ENCODE measurements at regions not wholly inside any gene's neighbourhood (a gene's known extent, or its start where the extent isn't known, plus 50 kb on each side); places are given as distances from the start of the nearest gene placed in this dataset.
"Not testable (repeated sequence)": the region's sequence is repeated elsewhere in the genome, so short reads cannot be mapped to it uniquely, and the experiment has no call there.

DNA sequence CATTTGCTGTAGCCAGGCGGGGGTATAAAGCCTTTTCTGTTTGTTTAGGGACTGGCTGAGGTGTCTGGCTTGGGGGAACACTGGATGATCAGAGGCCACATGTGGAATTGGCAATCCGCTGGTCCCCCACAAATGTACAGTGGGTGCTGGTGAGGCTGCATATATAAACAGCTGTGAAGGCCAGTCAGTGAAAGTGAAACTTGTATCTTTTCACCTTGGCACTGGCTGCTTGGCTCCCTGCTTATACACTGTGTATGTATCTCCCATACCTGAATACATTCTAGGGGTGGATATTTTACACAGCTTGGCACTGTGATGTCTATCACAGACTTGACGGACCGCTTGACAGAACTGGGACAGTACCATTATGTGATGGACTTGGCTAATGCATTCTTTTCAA, 246.8 kb upstream of the AVPR1A start:
- H3K27ac Mint-ChIP-seq = no peak overlapping the region
- ATAC-seq = peak; percentile 11 to 13
- DNase-seq (ENCODE audit: low spot score) = no peak
- peaks cover 7% of the 10 kb centered on the region for H3K9me3 Mint-ChIP-seq
- H3K27me3 Mint-ChIP-seq = no peaks in the 10 kb centered on the region
- no peaks in the 10 kb centered on the region for H3K4me1 Mint-ChIP-seq (ENCODE audit: low read depth in 2 of 2)
- no peaks in the 10 kb centered on the region for H3K36me3 Mint-ChIP-seq
- no peak overlapping the region for H3K4me3 Mint-ChIP-seq

DNA sequence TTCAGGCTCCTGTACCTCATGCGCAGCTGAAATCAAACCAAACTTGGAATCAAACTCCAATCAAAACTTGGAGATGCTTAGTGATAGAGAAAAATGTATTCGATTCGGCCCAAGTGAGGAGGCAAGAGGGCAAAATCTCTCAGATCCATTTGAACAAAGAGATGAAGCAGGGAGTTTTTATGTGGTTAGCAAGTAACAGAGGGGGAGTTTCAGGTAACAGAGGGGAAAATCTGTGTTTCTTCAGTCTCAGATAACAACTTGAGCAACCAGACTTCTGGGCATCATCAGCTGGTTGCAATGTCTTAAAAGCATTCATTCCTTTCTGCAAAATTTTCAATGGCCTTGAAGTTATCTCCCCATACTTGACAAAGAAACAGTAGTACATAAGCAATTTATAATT, 245.1 kb upstream of the AVPR1A start:
- no peaks in the 10 kb centered on the region for H3K4me1 Mint-ChIP-seq (ENCODE audit: low read depth in 2 of 2)
- no peaks in the 10 kb centered on the region for H3K27me3 Mint-ChIP-seq
- no peak overlapping the region for H3K4me3 Mint-ChIP-seq
- no peak for DNase-seq (ENCODE audit: low spot score)
- no peak for ATAC-seq
- H3K27ac Mint-ChIP-seq = no peak overlapping the region
- no peaks in the 10 kb centered on the region for H3K36me3 Mint-ChIP-seq
- H3K9me3 Mint-ChIP-seq = peaks cover 7% of the 10 kb centered on the region

DNA sequence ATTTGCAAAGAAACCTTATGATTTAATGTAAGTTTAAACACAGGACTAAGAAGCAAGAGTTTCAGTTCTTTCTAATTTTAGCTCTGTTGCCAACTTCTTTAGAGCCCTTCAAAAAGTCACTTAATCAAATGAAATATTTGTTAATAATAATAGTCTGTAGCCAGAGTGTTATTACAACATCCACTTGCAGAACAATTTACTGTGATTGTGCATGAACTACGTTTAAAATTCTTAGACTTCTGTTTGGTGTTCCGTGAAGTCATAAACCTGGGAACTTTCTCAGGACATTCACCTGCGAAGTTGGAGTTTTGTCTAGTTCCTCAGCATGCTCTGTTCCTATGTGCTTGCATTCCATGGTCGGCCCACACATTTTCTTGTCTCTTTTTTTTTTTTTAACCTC, 244.0 kb upstream of the AVPR1A start:
- DNase-seq (ENCODE audit: low spot score) (no peak), ATAC-seq (no peak)
- no peaks in the 10 kb centered on the region for H3K36me3 Mint-ChIP-seq
- H3K4me3 Mint-ChIP-seq = no peak overlapping the region
- no peak overlapping the region for H3K27ac Mint-ChIP-seq
- peaks cover 7% of the 10 kb centered on the region for H3K9me3 Mint-ChIP-seq
- no peaks in the 10 kb centered on the region for H3K4me1 Mint-ChIP-seq (ENCODE audit: low read depth in 2 of 2)
- no peaks in the 10 kb centered on the region for H3K27me3 Mint-ChIP-seq

DNA sequence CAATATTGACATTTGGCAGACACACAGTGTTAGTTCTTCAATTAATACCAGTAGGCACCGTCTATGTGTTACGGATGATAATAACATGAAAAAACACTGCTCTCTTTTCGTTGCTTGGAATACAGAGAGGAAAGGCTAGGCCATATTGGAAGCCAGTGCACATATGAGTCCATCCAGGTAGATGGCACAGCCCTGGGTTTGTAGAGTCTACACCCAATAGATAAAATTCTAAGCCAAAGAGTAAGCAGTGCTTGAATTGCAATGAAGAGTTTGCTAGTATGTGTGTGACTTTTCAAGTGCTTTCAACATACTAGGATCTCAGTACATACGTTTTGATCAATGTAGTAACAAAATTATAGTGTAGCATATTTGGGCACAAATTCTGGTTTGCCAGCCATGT, 243.3 kb upstream of the AVPR1A start:
- Mint-ChIP-seq H3K27me3 (no peaks in the 10 kb centered on the region), H3K4me1 (ENCODE audit: low read depth in 2 of 2) (no peaks in the 10 kb centered on the region), H3K27ac (no peak overlapping the region), H3K36me3 (no peaks in the 10 kb centered on the region), H3K9me3 (peaks cover 7% of the 10 kb centered on the region), H3K4me3 (no peak overlapping the region)
- DNase-seq (ENCODE audit: low spot score) (no peak), ATAC-seq (no peak)

DNA sequence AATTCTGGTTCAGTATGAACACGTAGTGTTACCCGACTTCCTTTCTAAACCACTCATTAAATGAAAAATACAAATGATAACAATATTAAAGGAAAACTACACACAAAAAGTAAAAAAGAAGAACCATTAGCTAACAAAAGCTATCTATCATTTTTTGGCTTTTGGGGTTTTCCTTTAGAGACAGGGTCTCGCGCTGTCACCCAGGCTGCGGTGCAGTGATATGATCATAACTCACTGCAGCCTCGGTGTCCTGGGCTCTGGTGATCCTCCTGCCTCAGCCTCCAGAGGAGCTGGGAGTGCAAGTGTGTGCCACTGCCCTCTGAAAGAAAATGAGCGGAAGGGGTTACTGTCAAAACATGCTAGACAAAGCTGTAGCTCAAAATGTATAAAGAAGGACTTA, 238.2 kb upstream of the AVPR1A start:
- DNase-seq (ENCODE audit: low spot score) (no peak), ATAC-seq (no peak)
- no peaks in the 10 kb centered on the region for H3K36me3 Mint-ChIP-seq
- H3K4me3 Mint-ChIP-seq = no peak overlapping the region
- no peaks in the 10 kb centered on the region for H3K4me1 Mint-ChIP-seq (ENCODE audit: low read depth in 2 of 2)
- H3K9me3 Mint-ChIP-seq = no peaks in the 10 kb centered on the region
- no peak overlapping the region for H3K27ac Mint-ChIP-seq
- H3K27me3 Mint-ChIP-seq = no peaks in the 10 kb centered on the region

DNA sequence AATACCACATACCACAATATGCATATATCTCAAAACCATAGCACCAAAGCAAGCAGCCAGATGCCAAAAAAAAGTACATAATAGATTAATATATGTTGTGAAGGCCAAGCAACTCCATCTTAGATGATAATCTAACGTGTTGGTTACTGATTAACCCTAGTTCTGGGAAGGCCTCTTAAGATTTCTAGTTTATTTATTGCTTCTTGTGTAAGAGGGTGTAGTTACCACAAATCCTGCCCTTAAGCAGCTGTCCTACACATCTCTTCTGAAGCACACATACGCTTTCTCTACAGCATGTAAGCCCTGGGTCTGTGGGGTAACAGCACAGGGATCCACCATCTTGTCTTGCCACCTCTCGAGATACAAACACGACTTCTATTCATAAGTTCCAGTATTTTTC, 236.8 kb upstream of the AVPR1A start:
- Mint-ChIP-seq H3K36me3 (no peaks in the 10 kb centered on the region), H3K27ac (no peak overlapping the region)
- no peak for DNase-seq (ENCODE audit: low spot score)

DNA sequence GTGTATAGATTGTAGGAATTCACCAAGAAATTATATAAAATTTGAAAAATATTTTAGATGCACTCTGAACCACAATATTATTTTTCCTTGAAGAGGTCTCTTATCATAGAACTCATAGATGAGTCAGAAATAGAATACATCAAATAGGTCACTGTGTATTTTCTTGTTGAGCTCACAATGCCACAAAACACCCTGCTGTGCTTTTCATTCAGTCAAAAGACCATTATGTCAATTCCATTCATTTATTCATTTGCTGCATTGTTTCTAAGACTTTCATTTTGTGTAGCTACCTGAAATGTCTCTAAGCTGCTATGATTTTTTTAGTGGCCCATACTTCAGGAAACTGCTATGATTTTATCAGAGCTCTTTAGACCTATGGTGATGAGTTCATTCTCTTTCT, 231.9 kb upstream of the AVPR1A start:
- H3K36me3 Mint-ChIP-seq = no peaks in the 10 kb centered on the region
- no peak overlapping the region for H3K27ac Mint-ChIP-seq
- H3K4me1 Mint-ChIP-seq (ENCODE audit: low read depth in 2 of 2) = no peaks in the 10 kb centered on the region
- DNase-seq (ENCODE audit: low spot score) = no peak
- H3K27me3 Mint-ChIP-seq = no peaks in the 10 kb centered on the region
- no peak for ATAC-seq
- H3K4me3 Mint-ChIP-seq = no peak overlapping the region
- H3K9me3 Mint-ChIP-seq = peaks cover 15% of the 10 kb centered on the region

More for the DNA sequence above, 236.8 kb upstream of the AVPR1A start:
- no peaks in the 10 kb centered on the region for H3K27me3 Mint-ChIP-seq
- no peaks in the 10 kb centered on the region for H3K9me3 Mint-ChIP-seq
- H3K4me3 Mint-ChIP-seq = no peak overlapping the region
- no peak for ATAC-seq
- no peaks in the 10 kb centered on the region for H3K4me1 Mint-ChIP-seq (ENCODE audit: low read depth in 2 of 2)

DNA sequence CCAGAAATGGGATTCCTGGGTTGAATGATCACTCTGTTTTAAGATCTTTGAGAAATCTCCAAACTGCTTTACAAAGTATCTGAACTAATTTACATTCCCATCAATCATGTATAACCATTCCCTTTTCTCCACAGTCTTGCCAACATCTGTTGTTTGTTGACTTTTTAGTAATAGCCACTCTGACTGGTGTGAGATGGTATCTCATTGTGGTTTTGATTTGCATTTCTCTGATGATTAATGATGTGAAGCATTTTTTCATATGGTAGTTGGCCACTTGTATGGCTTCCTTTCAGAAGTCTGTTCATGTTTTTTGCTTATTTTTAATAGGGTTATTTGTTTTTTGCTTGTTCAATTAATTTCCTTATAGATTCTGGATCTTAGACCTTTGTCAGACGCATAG, 211.8 kb upstream of the AVPR1A start:
- H3K36me3 Mint-ChIP-seq = no peaks in the 10 kb centered on the region
- no peak overlapping the region for H3K4me3 Mint-ChIP-seq
- no peaks in the 10 kb centered on the region for H3K27me3 Mint-ChIP-seq
- peaks cover 10% of the 10 kb centered on the region for H3K9me3 Mint-ChIP-seq
- H3K27ac Mint-ChIP-seq = no peak overlapping the region
- DNase-seq (ENCODE audit: low spot score) (no peak), ATAC-seq (no peak)
- no peaks in the 10 kb centered on the region for H3K4me1 Mint-ChIP-seq (ENCODE audit: low read depth in 2 of 2)

DNA sequence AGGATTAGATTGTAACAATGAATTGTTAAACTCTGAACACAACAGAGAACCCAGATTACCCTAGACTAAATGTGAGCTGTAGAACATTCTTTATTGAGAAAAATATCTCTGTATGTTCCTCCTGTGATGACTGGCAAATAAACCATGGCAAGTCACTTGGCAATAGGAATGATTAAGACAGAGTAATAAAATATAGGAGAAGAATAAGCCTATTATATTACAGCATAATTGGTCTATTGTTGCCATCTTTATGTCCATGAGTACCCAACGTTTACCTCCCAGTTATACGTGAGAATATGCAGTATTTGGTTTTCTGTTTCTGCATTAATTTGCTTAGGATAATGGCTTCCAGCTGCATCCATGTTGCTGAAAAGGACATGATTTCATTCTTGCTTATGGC, 211.2 kb upstream of the AVPR1A start:
- H3K27me3 Mint-ChIP-seq = no peaks in the 10 kb centered on the region
- no peak overlapping the region for H3K4me3 Mint-ChIP-seq
- H3K4me1 Mint-ChIP-seq (ENCODE audit: low read depth in 2 of 2) = no peaks in the 10 kb centered on the region
- H3K36me3 Mint-ChIP-seq = no peaks in the 10 kb centered on the region
- ATAC-seq (no peak), DNase-seq (ENCODE audit: low spot score) (no peak)
- no peak overlapping the region for H3K27ac Mint-ChIP-seq
- H3K9me3 Mint-ChIP-seq = peaks cover 10% of the 10 kb centered on the region

DNA sequence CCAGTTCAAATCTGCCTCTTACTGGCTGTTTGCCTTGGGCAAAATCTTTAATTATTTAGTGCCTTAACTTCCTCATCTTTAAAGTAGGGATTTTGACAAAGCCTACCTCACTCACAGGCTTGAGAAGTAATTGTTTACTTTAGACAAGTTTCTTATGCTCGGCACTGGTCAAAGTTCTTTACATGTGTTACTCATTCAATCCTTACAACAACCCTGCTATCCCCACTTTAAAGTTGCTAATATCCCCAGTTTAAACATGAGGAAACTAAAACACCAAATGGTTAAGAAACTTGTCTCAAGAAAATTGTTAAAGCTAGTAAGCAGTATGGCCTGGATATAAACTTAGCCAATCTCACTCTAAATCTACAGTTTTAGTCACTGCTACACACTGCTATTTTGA, 204.0 kb upstream of the AVPR1A start:
- no peaks in the 10 kb centered on the region for H3K4me1 Mint-ChIP-seq (ENCODE audit: low read depth in 2 of 2)
- DNase-seq (ENCODE audit: low spot score) = no peak
- no peaks in the 10 kb centered on the region for H3K36me3 Mint-ChIP-seq
- ATAC-seq = no peak
- no peak overlapping the region for H3K27ac Mint-ChIP-seq
- no peaks in the 10 kb centered on the region for H3K27me3 Mint-ChIP-seq
- no peak overlapping the region for H3K4me3 Mint-ChIP-seq
- H3K9me3 Mint-ChIP-seq = peaks cover 4% of the 10 kb centered on the region

DNA sequence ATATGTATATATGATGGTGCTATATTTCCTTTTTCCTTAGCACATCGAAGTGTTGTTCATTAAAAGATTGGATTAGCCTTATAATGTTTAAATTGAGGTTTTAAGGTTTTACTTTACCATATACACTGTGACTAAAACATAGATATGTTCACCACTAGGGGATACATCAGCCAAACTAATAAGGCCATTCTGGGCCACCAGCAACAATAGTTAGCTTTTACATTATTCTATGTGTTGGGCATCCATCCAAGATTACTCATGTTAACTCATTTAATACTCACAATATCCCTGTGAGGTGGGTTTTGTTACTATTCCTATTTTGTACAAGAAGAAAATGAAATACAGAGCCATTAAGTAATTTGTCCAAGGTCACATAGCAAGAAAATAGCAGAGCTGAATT, 202.6 kb upstream of the AVPR1A start:
- no peak for DNase-seq (ENCODE audit: low spot score)
- Mint-ChIP-seq H3K27me3 (no peaks in the 10 kb centered on the region), H3K9me3 (peaks cover 4% of the 10 kb centered on the region), H3K27ac (no peak overlapping the region), H3K4me1 (ENCODE audit: low read depth in 2 of 2) (no peaks in the 10 kb centered on the region), H3K36me3 (no peaks in the 10 kb centered on the region), H3K4me3 (no peak overlapping the region)
- ATAC-seq = no peak

DNA sequence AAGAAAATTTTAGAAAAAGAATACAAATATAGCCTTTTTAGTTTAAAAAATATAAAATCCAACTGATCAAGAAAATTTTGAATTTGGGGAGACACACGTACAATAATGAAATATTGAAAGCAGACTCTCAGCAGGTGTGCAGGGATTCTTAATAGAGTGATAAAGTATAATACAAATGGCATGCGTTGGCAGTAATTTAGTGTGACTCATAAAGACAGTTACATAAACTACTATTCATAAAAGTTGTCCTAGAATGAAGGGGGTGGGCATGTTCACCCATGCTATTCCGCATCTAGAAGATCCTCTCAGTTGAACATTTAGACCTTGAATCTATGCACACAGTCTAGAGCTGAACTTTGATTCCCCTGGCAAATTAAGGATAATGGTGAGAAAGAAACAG, 200.4 kb upstream of the AVPR1A start:
- H3K9me3 Mint-ChIP-seq = peaks cover 3% of the 10 kb centered on the region
- no peak overlapping the region for H3K27ac Mint-ChIP-seq
- ATAC-seq = no peak
- H3K27me3 Mint-ChIP-seq = no peaks in the 10 kb centered on the region
- no peaks in the 10 kb centered on the region for H3K4me1 Mint-ChIP-seq (ENCODE audit: low read depth in 2 of 2)
- no peak overlapping the region for H3K4me3 Mint-ChIP-seq
- H3K36me3 Mint-ChIP-seq = no peaks in the 10 kb centered on the region
- DNase-seq (ENCODE audit: low spot score) = no peak

DNA sequence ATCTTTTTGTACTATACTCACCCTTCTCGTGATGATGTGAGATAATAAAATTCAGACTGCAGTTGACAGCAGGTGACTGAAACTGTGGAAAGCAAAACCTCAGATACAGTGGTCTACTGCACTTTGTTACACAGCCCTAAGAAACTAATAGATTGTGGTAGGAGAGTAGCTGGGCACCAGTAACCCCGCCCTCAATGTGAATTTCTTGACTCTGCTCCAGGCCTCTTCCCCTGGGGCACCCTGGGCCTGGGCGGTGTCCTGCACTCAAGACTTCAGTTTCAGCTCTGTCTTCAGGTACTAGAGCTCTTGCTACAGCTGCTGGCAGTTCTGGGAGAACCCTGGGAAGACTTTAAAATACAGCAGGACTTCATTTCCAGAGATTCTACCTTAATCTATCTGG, 197.6 kb upstream of the AVPR1A start:
- H3K4me3 Mint-ChIP-seq = no peak overlapping the region
- ATAC-seq (no peak), DNase-seq (ENCODE audit: low spot score) (no peak)
- H3K4me1 Mint-ChIP-seq (ENCODE audit: low read depth in 2 of 2) = no peaks in the 10 kb centered on the region
- peaks cover 3% of the 10 kb centered on the region for H3K9me3 Mint-ChIP-seq
- H3K27ac Mint-ChIP-seq = no peak overlapping the region
- H3K36me3 Mint-ChIP-seq = no peaks in the 10 kb centered on the region
- H3K27me3 Mint-ChIP-seq = no peaks in the 10 kb centered on the region

DNA sequence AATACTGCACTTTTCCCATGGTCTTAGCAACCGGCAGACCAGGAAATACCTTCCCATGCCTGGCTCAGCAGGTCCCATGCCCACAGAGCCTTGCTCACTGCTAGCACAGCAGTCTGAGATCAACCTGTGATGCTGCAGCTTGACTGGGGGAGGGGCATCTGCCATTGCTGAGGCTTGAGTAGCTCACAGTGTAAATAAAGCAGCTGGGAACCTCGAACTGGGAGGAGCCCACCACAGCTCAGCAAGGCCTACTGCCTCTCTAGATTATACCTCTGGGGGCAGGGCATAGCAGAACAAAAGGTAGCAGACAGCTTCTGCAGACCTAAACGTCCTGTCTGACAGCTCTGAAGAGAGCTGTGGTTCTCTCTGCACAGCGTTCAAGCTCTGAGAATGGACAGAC, 186.2 kb upstream of the AVPR1A start:
- not testable (repeated sequence) for H3K27me3 Mint-ChIP-seq; DNase-seq (ENCODE audit: low spot score); H3K27ac Mint-ChIP-seq; H3K36me3 Mint-ChIP-seq; H3K4me1 Mint-ChIP-seq (ENCODE audit: low read depth in 2 of 2); ATAC-seq; H3K4me3 Mint-ChIP-seq
- peaks cover 27% of the 10 kb centered on the region for H3K9me3 Mint-ChIP-seq

DNA sequence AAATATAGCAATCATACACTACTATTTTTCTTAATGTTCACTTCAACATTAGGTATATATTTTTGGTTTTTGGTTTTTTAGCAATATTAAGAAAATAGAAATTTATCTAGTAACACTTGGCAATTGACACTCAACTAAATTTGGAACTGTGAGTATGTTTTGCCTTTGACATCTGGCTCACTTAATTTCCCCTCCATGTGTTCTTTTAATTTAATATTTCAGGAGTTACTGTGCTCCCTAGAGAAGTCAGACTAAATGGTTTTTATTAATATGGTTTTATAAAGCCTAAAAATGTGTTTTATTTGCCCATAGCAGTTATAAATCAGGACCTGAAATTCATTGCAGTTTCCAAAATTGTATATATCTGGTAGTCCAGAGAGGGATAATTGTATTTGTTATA, 175.3 kb upstream of the AVPR1A start:
- H3K36me3 Mint-ChIP-seq = no peaks in the 10 kb centered on the region
- ATAC-seq (no peak), DNase-seq (ENCODE audit: low spot score) (no peak)
- no peak overlapping the region for H3K27ac Mint-ChIP-seq
- H3K4me3 Mint-ChIP-seq = no peak overlapping the region
- H3K4me1 Mint-ChIP-seq (ENCODE audit: low read depth in 2 of 2) = no peaks in the 10 kb centered on the region
- no peaks in the 10 kb centered on the region for H3K9me3 Mint-ChIP-seq
- H3K27me3 Mint-ChIP-seq = no peaks in the 10 kb centered on the region

DNA sequence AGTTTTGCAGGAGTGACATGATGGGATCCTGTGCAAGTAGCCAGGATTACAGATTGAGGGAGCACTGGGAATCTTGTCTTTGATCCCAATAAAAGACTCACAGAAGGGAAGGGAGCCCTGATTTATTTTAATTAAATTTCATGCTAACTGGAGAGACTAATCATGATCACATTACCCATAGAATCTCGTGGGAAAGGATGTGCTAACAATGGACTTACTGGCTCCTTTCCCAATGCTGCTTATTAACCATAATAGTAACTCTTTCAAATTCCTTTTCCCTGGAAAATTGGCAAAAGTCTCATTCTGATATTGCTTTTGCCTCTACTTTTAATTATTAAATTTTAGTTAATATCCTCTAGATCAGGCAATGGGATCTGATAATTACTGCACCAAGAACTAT, 174.8 kb upstream of the AVPR1A start:
- ATAC-seq (no peak), DNase-seq (ENCODE audit: low spot score) (no peak)
- H3K4me3 Mint-ChIP-seq = no peak overlapping the region
- no peaks in the 10 kb centered on the region for H3K36me3 Mint-ChIP-seq
- H3K27me3 Mint-ChIP-seq = no peaks in the 10 kb centered on the region
- no peaks in the 10 kb centered on the region for H3K9me3 Mint-ChIP-seq
- no peaks in the 10 kb centered on the region for H3K4me1 Mint-ChIP-seq (ENCODE audit: low read depth in 2 of 2)
- H3K27ac Mint-ChIP-seq = no peak overlapping the region

Data from natural killer cell treated with Interleukin-12 subunit alpha and Interleukin-12 subunit beta and Interleukin-15 and Interleukin-18, amount 100 ng/mL, for 72 hours (primary cell).